Lung (tissue), 11 donors: ENCODE measurements at regions not wholly inside any gene's neighbourhood (a gene's known extent, or its start where the extent isn't known, plus 50 kb on each side); places are given as distances from the start of the nearest gene placed in this dataset.
A peak's percentile ranks its signal among the peaks of the same experiment; 100 is the strongest.

ENCODE experiments used
- ATAC-seq: fragments of 200-7000 bp; cut with Tn5 transposase; one replicate; pipeline ENCODE4 v1.9.1; 2020; ENCODE audit warnings: moderate number of reproducible peaks; ENCODE audit not compliant: insufficient read depth, low FRiP score
- DNase-seq, 3 donors: peaks; one replicate each; pipeline ENCODE4 v3.0.0-alpha.2; 2013 to 2017
- H3K27ac ChIP-seq, 2 donors: one replicate each; pipeline ENCODE4 v1.5.1; 2013; ENCODE audit warnings: mild to moderate bottlenecking in 2 of 2, moderate library complexity in 2 of 2, control low read depth in 1 of 2, inconsistent platforms in 1 of 2, low read depth in 1 of 2, low read length in 1 of 2
- H3K27me3 ChIP-seq, 3 donors: one replicate each; pipeline ENCODE4 v1.5.1; 2013; ENCODE audit warnings: low read length in 2 of 3; ENCODE audit not compliant: control insufficient read depth in 3 of 3, insufficient read depth in 3 of 3
- H3K36me3 ChIP-seq, 4 donors: one replicate each; pipeline ENCODE4 v1.5.1; 2013; ENCODE audit warnings: low read length in 4 of 4, mild to moderate bottlenecking in 1 of 4, moderate library complexity in 1 of 4; ENCODE audit not compliant: control insufficient read depth in 4 of 4, insufficient read depth in 4 of 4
- H3K4me1 ChIP-seq, 5 donors: one replicate each; pipeline ENCODE4 v1.5.1; 2013; ENCODE audit warnings: low read length in 5 of 5, mild to moderate bottlenecking in 2 of 5, moderate library complexity in 1 of 5; ENCODE audit not compliant: control insufficient read depth in 5 of 5, insufficient read depth in 5 of 5
- H3K4me3 ChIP-seq: one replicate; pipeline ENCODE4 v1.5.1; 2013; ENCODE audit warnings: mild to moderate bottlenecking, control low read depth, moderate library complexity
- H3K9ac ChIP-seq, 2 donors: one replicate each; pipeline ENCODE4 v1.5.1; 2013; ENCODE audit warnings: low read length in 2 of 2, control low read depth in 1 of 2; ENCODE audit not compliant: insufficient read depth in 1 of 2
- H3K9me3 ChIP-seq, 4 donors: one replicate each; pipeline ENCODE4 v1.5.1; 2013; ENCODE audit warnings: low read length in 3 of 4, mild to moderate bottlenecking in 1 of 4, moderate library complexity in 1 of 4; ENCODE audit not compliant: control insufficient read depth in 4 of 4, insufficient read depth in 3 of 4
- CTCF ChIP-seq: IDR thresholded peaks from 2 replicates; pipeline ENCODE4 v1.5.1; 2012; ENCODE audit warnings: mild to moderate bottlenecking; ENCODE audit errors: control extremely low read depth, extremely low read depth
- WGBS, 2 donors: extraction: QIAGEN DNeasy Blood & Tissue Kit; methylation state at CpG; one replicate each; pipeline ENCODE4 v1.1.7; 2013; 5-methylcytosine and 5-hydroxymethylcytosine counted together
- donor health status: control.
- donor health status: control.
- donor health status: Bipolar disorder and iron deficiency.
- donor health status: healthy.
- donor health status: DM: yes; HTN: yes; CAD: no.

- ATAC-seq (no peak), DNase-seq (no peak)
- Histone ChIP-seq H3K4me3 (no peak overlapping the region), H3K4me1 (no peaks in the 10 kb centered on the region), H3K9me3 (no peaks in the 10 kb centered on the region), H3K36me3 (no peaks in the 10 kb centered on the region), H3K27me3 (no peaks in the 10 kb centered on the region), H3K27ac (no peak overlapping the region), H3K9ac (no peak overlapping the region)
- 94 to 95% methylated on average over 12 of the region's 12 CpGs for WGBS, 2 donors
- TF ChIP-seq CTCF, result no peak
Measured at GRCh38 chr3:194816748-194817591, 131.3 kb downstream of the FAM43A start.

- DNase-seq, result no peak
- Histone ChIP-seq H3K27me3 (no peaks in the 10 kb centered on the region), H3K36me3 (no peaks in the 10 kb centered on the region), H3K9ac (no peak overlapping the region), H3K27ac (no peak overlapping the region), H3K9me3 (no peaks in the 10 kb centered on the region), H3K4me1 (no peaks in the 10 kb centered on the region), H3K4me3 (no peak overlapping the region)
- 82 to 85% methylated on average over 4 of the region's 4 CpGs for WGBS, 2 donors
- ATAC-seq, result no peak
- TF ChIP-seq CTCF, result no peak
Measured at GRCh38 chr3:194817592-194817930, 131.9 kb downstream of the FAM43A start.

- H3K4me3 ChIP-seq, result no peak overlapping the region
- no peak for ATAC-seq
- H3K4me1 ChIP-seq, result no peaks in the 10 kb centered on the region
- WGBS, 2 donors, result 74 to 86% methylated on average over 6 of the region's 6 CpGs
- H3K27ac ChIP-seq, result no peak overlapping the region
- H3K36me3 ChIP-seq, result no peaks in the 10 kb centered on the region
- DNase-seq, result no peak
- no peaks in the 10 kb centered on the region for H3K9me3 ChIP-seq
- H3K9ac ChIP-seq, result no peak overlapping the region
- no peak for TF ChIP-seq CTCF
- H3K27me3 ChIP-seq, result no peaks in the 10 kb centered on the region
Measured at GRCh38 chr3:194817936-194818335, 132.3 kb downstream of the FAM43A start.

- DNase-seq (no peak), ATAC-seq (no peak)
- Histone ChIP-seq H3K9me3 (peaks cover 0 to 1% (median 0%) of the 10 kb centered on the region in 4 donors), H3K27me3 (no peaks in the 10 kb centered on the region), H3K4me1 (no peaks in the 10 kb centered on the region), H3K9ac (no peak overlapping the region), H3K4me3 (no peak overlapping the region), H3K27ac (peak overlapping the region in 1 of 2 donors; percentile 36), H3K36me3 (no peaks in the 10 kb centered on the region)
- WGBS, 2 donors, result 75 to 79% methylated on average over 4 of the region's 4 CpGs
- TF ChIP-seq CTCF, result no peak
Measured at GRCh38 chr3:194824100-194824499, 138.4 kb downstream of the FAM43A start.
